Stimulated activated CD8-positive, alpha-beta memory T cell treated with anti-CD3 and anti-CD28 coated beads, Interleukin-7, amount 100 ng/mL, for 24 hours (primary cell): ENCODE measurements at regions not wholly inside any gene's neighbourhood (a gene's known extent, or its start where the extent isn't known, plus 50 kb on each side); places are given as distances from the start of the nearest gene placed in this dataset.

Experiments used
- DNase-seq: peaks from one replicate; pipeline ENCODE4 v3.0.0-alpha.2; 2020; ENCODE audit warnings: low read depth

DNA sequence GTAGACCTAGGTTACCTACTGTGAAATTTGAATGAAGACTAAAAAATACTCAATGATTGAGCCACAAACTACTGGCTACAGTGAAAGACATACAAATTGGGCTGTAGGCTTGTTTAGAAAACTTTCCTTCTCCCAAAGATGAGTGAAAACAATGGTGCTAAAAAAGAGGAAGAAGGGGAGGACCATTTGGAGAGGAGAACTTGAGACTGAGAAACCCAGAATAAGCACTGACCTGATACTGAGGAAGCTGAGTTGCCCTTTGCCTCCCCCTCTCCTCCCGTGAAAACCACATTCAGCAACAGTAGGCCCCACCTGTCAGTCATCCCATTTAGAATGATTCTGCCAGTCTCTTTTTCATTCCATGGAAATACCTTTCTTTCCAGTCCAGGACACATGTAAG lies 484.0 kb upstream of the TGFBR2 start:
- DNase-seq = no peak

DNA sequence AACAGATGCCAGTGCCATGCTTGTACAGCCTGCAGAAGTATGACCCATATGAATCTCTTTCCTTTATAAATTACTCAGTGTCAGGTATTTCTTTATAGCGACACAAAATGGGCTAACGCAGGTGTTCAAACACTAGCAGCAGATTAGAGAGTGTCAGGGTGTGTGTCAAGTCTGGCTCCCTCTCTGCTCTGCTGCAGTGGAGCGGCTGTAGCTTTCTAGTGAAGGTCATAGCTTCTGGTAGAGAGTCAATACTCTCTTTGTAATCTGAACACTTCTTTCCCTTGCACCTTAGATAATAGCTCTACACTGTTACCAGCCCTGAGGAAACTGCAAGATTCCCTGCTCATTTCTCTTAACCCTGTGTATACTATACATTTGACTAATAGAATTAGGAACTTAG lies 483.2 kb upstream of the TGFBR2 start:
- DNase-seq = no peak

DNA sequence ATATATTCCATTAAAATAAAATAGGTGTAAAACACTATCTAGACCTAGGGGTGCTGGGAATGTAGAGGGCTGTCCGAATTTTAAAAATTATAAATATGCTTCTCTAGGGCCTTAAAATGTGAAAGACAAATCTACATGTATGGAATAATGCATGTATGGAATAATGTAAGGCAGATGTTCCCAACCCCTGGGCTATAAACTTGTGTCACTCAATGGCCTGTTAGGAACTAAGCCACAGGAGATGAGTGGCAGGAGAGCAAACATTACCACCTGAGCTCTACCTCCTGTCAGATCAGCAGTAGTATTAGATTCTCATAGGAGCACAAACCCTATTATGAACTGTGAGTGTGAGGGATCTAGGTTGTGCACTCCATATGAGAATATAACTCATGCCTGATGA lies 482.6 kb upstream of the TGFBR2 start:
- DNase-seq = no peak

DNA sequence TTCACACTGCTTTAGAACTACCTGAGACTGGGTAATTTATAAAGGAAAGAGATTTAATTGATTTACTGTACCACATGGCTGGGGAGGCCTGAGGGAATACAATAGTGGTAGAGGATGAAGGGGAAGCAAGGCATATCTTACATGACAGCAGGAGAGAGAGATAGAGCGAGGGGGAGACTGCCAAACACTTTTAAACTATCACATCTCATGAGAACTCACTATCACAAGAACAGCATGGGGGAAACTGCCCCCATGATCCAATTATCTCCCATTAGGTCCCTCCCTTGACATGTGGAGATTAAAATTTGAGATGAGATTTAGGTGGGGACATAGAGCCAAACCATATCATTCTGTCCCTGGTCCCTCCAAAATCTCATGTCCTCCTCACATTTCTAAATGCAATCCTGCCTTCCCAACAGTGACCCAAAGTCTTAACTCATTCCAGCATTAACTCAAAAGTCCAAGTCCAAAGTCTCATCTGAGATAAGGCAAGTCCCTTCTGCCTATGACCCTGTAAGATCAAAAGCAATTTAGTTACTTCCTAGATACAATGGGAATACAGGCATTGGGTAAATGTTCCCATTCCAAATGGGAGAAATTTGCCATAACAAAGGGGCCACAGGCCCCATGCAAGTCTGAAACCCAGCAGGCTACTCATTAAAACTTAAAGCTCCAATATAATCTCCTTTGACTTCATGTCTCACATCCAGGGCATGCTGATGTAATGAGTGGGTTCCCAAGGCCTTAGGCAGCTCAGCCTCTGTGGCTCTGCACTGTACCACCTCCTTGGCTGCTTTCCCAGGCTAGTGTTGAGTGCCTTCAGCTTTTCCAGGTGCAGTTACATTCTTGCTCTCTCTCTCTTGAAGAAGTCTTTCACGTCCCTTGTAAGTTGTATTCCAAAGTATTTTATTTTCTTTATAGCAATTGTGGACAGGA lies 481.7 kb upstream of the TGFBR2 start:
- DNase-seq = no peak

DNA sequence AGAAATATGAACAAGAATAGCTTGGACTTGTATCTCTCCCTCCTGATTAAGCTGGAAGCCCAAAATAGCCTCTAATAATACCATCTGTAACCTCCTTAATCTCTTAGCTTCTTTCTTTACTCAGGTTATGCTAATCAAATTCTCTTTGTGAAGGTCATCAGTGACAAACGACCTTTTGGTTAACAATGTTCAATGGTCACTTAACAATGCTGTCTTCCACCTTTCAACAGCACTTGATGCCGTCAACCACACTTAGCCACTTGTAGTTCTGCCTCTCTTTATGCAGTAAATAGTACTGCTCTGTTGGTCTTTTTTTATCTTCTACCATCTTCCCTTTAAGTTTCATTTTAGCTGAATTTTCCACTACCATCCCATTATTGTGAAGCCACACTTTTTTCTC lies 476.6 kb upstream of the TGFBR2 start:
- DNase-seq = no peak

DNA sequence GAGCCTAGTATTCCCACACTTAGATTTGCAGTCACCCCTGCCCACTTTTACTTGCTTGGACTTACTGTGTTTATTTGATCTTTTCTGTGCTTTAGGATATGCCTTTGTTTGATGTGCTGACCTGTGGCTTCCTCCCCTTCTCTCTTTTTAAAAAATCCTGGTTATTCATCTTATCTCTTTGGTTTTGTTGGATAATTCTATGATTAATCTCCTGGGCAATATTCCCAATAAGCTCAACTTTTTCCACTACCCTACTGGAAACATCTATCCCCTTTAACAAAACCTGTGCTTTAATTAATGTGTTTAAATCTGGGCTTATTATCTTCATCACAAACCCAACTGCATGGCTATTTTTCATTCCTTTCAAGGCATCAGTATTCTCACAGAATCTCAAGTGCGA lies 476.0 kb upstream of the TGFBR2 start:
- DNase-seq = no peak

DNA sequence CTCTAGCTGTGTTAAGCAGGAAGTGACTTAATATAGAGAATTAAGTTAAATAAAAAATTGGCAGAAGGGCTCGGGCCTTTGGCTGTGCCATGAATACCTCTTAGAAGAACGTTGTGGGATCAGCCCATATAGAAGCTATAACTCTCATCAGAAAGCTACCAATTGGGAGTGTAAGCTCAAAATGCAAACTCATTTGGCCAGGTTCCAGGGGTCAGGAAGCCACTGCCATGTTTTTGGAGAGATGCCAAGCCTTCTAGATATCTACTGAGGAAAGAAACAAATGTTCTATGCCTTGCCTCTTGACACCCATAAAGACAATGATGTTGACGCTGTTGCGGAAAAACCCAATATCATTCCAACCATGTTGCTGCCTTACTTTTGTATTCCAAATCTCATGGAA lies 475.2 kb upstream of the TGFBR2 start:
- no peak for DNase-seq

DNA sequence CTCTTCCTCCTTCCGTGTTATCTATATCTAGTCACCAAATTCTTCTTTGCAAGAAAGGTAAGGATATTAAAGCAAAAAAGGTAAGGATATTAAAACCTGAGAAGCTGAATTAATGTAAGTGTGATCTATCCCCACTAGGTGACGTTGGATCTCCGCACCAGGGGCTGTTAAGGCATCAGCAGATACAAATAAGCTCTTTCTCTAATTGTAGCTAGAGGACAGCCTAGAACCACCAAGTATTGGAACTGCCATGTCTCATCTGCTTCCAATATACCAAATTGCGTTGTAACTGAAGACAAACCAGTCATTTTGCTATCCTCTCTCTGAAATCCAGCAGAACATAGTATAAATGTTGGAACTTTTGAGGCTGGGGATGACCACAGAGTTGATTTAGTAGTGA lies 471.2 kb upstream of the TGFBR2 start:
- no peak for DNase-seq

DNA sequence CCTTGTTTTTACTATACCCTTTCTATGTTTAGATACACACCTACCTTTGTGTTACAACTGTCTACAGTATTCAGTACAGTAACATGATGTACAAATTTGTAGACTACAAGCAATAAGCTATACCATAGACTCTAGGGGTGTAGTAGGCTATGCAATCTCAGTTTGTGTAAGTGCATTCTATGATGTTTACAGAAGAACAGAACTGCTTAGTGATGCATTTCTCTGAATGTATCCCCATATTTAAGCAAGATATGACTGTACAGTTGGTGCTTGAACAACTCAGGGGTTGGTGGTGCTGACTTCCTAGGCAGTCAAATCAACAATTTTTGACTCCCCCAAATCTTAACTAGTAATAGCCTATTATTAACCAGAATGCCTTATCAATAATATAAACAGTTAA lies 467.1 kb upstream of the TGFBR2 start:
- DNase-seq = no peak

DNA sequence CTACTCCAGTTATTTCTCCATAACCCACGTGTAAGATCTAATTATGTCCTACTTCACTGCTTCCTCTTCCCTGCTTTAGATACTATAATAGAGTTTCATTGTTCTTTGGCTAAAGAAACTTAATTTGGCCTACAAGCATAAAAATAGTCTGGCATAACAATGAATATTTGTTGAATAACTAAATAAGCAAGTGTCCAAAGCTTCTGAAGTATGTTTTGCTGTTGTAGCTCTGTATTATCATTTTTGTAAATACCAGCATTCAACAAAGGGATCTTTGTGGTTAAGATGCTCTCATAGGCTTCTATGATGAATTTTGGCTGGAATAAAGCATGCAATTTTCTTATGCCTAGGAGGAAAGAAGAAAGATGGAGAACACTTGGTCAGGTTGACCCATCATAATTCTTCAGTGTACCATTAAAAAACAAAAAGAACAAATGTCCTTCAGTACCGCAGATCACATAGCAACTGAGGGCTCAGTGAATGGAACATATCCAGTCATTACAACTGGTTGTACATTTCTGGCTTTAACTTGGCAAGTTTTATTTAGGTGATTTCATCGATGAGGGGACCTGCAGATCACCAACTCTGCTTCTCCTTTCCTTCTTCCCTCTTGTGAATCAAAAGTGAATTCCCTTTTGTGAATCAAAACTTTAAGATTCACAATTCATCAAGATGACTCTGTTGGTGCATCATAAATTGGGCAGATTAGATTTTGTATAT lies 465.9 kb upstream of the TGFBR2 start:
- no peak for DNase-seq

DNA sequence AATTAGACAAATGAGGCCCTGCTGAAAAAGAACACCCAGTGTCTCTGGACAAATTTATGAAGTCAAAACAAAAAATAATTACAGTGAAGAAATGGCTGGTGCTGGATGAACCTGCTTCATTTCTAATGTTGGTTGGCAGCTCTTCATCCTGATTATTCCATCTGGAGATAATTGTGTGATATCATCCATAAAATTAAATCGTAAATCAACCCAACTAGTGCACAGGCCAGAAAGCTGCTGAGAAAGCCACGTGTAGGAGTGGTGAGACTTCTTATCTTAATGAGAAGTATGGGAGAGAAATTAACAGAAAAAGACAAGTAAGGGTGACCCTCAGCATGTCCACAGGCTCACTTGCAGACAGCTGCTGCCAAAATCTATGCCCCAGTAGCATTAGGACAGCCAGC lies 465.2 kb upstream of the TGFBR2 start:
- DNase-seq = no peak

DNA sequence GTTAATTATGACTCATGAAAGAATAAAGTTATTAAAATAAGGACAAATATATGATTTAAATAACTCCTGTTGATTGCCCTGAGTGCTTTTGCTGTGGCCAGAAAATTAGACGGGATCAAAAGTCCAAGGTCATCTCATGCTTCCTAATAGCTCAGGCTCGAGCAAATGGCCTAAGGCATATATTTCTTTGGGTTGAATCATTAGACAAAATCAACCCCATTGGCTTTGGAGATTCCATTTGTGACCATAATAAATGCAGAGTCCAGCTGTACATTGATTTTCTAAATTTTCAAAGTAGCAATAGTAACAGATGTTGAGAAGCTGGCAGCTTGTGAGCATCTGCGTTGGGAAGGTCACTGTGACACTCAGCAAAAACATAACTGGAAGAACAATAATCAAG lies 464.5 kb upstream of the TGFBR2 start:
- no peak for DNase-seq

DNA sequence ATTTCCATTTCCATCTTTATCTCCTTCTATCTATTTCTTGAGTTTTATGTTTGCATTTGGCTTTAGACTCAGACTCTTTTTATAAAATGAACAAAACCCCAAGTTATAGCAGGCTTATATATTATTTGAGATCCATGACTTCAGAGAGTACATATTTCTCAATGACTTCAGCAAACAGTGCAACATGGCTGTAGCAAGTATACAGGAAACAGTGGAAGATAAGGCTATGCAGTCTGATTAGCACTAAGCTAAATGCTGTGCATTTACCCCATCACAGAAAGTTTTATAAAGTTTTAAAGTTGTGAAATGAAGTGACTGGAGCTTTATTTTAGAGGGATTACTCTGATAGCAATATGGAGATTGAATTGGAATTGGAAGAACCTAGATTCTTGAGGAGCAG lies 463.5 kb upstream of the TGFBR2 start:
- no peak for DNase-seq

DNA sequence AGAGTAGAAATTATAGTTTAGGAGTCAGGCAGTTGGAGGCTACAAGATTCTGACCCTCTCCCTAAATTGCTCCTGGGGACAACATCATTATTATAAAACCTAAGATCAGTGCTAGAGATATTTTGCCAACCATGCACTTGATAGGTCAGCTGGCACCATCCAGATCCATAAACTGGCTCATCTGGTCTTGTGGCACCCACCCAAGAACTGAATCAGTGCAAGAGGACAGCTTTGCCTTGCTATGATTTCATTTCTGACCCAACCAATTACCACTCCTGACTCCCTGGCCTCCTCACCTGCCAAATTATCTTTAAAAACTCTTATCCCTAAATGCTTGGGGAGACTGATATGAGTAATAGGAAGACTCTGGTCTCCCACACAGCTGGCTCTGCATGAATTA lies 461.1 kb upstream of the TGFBR2 start:
- DNase-seq = no peak

DNA sequence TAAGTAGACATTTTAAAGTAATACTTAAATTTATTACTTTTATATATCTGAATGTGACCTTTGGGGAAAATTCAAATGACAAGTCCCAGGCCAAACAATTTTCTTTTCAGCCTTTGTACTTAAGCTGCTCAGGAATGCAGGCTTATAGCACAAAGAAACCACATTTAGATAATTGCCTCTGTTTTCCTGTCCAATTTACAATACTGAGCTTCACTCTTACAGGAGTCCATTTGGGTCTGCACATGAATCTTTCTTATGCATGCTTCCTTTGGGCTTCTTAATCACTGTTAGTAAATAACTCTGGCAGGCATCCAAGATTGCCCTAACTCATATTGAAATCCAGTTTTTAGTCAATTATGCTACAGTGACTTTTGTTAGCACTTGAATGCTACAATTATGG lies 459.4 kb upstream of the TGFBR2 start:
- DNase-seq = no peak

DNA sequence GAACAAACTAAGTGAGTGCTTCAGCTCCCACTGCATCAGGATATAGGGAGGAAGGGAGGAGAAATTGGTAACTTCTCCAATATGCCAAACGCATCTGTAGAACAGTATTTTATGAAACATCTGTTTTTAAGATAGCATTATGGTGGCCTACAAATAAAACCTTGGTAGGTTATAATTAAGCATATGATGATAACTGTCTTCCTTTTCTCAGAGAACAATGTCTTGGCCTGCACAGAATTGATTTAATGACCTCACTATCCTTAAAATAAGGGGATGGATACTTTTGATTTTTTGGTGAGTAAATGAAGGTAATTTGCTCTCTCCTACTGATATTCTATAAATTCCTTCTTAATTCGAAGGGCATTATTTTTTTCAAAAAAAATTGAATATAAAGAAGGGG lies 451.5 kb upstream of the TGFBR2 start:
- DNase-seq = no peak

DNA sequence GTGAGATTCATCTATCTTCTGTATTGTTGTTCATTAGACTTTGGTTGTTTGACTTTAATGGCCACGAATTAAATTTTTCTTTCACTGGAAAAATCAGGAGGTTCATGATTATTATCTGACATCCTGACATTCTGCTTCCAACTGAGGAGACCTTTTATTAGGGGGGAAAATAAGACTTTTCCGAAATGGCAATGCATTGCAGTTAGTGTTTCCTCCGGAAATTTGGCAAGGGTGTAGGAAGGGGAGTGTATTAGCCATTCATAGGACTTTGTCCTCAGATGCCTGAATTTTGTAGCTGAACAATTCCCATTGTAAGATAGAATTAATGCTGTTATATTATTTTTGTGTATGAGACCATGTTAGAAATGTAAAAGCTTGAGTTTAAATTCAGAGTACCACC lies 450.6 kb upstream of the TGFBR2 start:
- DNase-seq = no peak

DNA sequence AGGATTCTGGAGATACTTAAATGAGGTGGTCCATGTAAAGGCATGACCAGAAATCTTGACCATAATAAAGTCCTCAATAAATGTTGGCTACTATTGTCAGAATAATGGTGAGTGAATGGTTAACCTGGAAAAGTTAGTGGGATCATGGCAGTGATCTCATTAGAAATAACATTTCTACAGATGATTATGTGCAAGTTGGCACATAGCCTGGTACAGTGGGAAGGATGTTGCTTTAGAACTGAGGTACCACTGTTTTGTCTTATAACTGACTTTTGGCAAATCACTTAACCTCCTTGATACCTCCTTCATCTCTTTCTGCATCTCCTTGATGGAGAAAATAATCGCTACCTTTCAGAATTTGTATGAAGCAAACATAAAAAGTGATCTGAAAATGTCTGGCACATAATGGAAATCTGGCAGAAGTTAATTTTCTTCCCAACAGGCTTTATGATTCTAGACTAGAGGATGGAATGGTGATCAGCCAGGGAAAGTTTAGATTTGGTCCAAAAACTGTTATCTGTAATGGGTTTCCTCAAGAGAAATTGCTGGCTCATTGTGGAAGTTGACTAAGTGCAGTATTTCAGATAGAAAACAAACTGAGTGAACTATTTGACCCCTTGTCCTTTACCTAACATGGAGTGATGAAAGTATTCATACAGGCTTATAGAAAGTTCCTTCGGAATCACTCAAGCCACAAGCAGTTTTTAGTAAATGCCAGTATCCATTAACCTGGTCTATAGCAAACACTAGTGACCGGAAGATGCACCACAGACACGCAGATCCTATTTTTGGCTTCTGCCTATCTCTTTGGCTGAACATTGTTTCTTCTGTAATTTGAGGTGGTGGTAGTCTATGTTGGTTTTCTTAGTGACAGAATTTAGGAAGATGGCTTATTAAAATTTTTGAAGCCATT lies 449.6 kb upstream of the TGFBR2 start:
- DNase-seq = no peak

DNA sequence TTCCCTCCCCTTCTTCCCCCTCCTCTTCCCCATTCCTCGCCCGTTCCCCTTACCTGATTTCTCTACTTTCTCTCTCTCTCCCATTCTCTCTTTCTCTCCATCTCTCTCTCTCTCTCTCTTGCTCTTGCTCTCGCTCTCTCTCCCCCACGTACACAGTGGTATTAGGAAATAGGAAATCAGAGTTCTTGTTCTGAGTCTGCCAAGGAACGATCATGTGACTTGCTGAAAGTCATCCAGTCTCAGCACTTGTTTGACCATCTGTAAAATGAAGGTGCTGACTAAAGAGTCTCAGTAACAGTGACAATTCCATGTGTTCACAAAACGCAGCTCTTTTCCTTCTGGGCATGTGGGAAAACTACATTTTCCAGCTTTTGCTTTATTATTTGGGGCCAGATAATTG lies 445.0 kb upstream of the TGFBR2 start:
- DNase-seq = no peak

DNA sequence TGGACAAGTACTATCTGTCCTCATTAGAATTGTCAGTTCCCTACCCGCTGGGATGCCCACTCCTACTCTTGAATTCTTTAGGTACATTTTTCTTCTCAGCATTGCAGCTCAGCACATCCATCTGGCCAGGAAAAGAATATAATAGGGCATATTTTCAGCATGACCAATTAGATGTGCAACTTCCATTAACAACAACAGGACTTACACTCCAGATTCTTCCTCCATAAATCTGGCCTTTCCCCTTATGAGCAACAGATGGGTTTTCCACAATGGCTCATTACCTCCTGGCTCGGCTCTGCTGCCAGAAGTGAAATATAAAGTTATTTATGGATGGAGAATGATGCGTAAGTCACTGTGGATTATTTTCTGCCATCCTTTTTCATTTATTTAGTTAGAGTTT lies 443.8 kb upstream of the TGFBR2 start:
- DNase-seq = no peak

DNA sequence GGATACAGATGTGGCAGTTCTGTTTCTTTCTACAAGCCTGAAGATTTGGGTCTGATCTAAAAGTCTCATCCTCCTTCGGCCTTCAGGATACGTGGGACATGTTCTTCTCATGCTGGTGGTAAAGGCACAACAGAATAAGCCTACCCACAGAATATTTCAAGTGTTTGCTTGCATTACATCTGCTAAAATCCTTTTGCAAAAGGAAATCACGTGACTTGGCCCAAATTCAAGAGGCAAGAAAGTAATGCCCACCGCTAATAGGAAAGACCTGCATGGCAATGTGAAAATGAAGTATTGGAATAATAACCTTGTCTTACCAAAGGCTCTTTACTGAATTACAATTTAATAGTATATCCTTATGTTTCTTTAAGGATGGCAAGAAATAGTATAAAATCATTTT lies 439.9 kb upstream of the TGFBR2 start:
- no peak for DNase-seq

DNA sequence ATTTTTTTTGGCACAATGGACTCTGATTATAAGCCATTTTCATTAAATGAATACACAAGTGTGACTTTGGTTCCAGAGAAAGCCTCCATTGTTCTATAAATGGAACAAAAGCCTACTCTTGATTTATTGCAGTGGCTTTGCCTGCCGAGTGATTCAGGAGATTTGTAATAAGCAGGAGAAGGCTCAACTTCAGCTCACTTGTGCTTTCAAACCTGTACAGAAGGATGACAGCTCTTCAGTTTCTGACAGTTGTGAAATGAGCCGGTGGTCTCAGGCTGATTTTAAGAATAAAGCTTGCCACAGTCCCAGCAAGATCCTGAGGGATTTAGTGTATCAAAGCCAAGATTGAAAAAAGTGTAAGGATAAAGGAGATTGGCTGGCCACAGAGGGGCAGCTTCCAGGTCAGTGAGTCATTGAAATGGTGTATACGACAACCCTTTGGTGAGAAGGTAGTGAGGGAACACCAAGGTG lies 438.8 kb upstream of the TGFBR2 start:
- no peak for DNase-seq
